ENCODE measurements at regions not wholly inside any gene's neighbourhood (a gene's known extent, or its start where the extent isn't known, plus 50 kb on each side); places are given as distances from the start of the nearest gene placed in this dataset.

- Mint-ChIP-seq H3K9me3 (ENCODE audit: unreplicated experiment) (no peaks in the 10 kb centered on the region), H3K27ac (ENCODE audit: unreplicated experiment) (no peak overlapping the region), H3K27me3 (ENCODE audit: unreplicated experiment) (no peaks in the 10 kb centered on the region), H3K4me3 (ENCODE audit: unreplicated experiment) (no peak overlapping the region), H3K36me3 (ENCODE audit: unreplicated experiment) (no peaks in the 10 kb centered on the region), H3K4me1 (ENCODE audit: unreplicated experiment) (peaks cover 13% of the 10 kb centered on the region)
- no peak for TF ChIP-seq CTCF (IDR thresholded peaks at IDR 0.05)
- DNase-seq (ENCODE audit: extremely low spot score, unreplicated experiment), result no peak
These were observed 334.6 kb downstream of the FOXO1 start for GRCh38 chr13:40331802-40332201.

DNA sequence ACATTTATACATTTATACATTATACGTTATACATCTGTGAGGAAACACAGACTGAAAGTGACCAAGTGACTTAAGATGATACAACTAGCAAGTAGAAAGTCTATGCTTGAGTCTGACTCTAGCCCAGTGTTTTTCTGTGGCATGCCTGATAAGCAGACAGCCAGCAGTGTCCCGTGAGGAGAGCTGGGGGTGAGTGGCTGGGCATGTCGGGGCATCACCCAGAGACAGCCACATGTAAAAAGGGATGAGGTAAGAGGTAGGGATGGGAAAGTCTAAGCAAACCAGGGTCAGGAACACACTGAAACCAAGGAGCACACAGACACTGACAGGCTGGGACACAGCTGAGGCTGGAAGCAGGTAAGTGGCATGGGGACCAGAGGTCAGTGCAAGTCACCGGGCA, 333.2 kb downstream of the FOXO1 start:
- Mint-ChIP-seq H3K36me3 (ENCODE audit: unreplicated experiment) (no peaks in the 10 kb centered on the region), H3K9me3 (ENCODE audit: unreplicated experiment) (no peaks in the 10 kb centered on the region), H3K4me3 (ENCODE audit: unreplicated experiment) (no peak overlapping the region), H3K4me1 (ENCODE audit: unreplicated experiment) (peaks cover 13% of the 10 kb centered on the region), H3K27ac (ENCODE audit: unreplicated experiment) (no peak overlapping the region), H3K27me3 (ENCODE audit: unreplicated experiment) (no peaks in the 10 kb centered on the region)
- no peak for TF ChIP-seq CTCF (IDR thresholded peaks at IDR 0.05)
- no peak for DNase-seq (ENCODE audit: extremely low spot score, unreplicated experiment)

GRCh38 chr13:40334031-40334430, 332.4 kb downstream of the FOXO1 start:
- no peak for TF ChIP-seq CTCF (IDR thresholded peaks at IDR 0.05)
- Mint-ChIP-seq H3K4me3 (ENCODE audit: unreplicated experiment) (no peak overlapping the region), H3K27me3 (ENCODE audit: unreplicated experiment) (no peaks in the 10 kb centered on the region), H3K4me1 (ENCODE audit: unreplicated experiment) (peaks cover 13% of the 10 kb centered on the region), H3K27ac (ENCODE audit: unreplicated experiment) (no peak overlapping the region), H3K9me3 (ENCODE audit: unreplicated experiment) (no peaks in the 10 kb centered on the region), H3K36me3 (ENCODE audit: unreplicated experiment) (no peaks in the 10 kb centered on the region)
- no peak for DNase-seq (ENCODE audit: extremely low spot score, unreplicated experiment)

DNA sequence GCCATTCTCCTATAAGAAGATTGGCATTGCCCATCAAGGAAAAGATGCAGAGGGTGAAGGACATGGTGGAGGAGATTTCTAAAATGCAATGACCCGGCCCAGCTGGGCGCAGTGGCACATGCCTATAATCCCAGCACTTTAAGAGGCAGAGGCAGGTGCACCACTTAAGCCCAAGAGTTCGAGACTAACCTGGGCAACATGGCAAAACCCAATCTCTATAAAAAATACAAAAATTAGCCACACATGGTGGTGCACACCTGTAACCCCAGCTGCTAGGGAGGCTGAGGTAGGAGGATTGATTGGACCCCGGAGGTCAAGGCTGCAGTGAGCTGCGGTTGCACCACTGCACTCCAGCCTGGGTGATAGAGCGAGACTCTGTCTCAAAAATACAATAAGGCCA, 331.8 kb downstream of the FOXO1 start:
- TF ChIP-seq CTCF (IDR thresholded peaks at IDR 0.05), result no peak
- DNase-seq (ENCODE audit: extremely low spot score, unreplicated experiment), result no peak
- no peak overlapping the region for H3K4me3 Mint-ChIP-seq (ENCODE audit: unreplicated experiment)
- H3K27me3 Mint-ChIP-seq (ENCODE audit: unreplicated experiment), result no peaks in the 10 kb centered on the region
- H3K27ac Mint-ChIP-seq (ENCODE audit: unreplicated experiment), result no peak overlapping the region
- peaks cover 10% of the 10 kb centered on the region for H3K4me1 Mint-ChIP-seq (ENCODE audit: unreplicated experiment)
- no peaks in the 10 kb centered on the region for H3K9me3 Mint-ChIP-seq (ENCODE audit: unreplicated experiment)
- H3K36me3 Mint-ChIP-seq (ENCODE audit: unreplicated experiment), result no peaks in the 10 kb centered on the region

- no peaks in the 10 kb centered on the region for H3K36me3 Mint-ChIP-seq (ENCODE audit: unreplicated experiment)
- H3K4me1 Mint-ChIP-seq (ENCODE audit: unreplicated experiment), result peaks cover 22% of the 10 kb centered on the region
- no peak overlapping the region for H3K4me3 Mint-ChIP-seq (ENCODE audit: unreplicated experiment)
These were observed 329.9 kb downstream of the FOXO1 start for GRCh38 chr13:40336228-40337221.

More at GRCh38 chr13:40336228-40337221, 329.9 kb downstream of the FOXO1 start:
- no peaks in the 10 kb centered on the region for H3K27me3 Mint-ChIP-seq (ENCODE audit: unreplicated experiment)
- TF ChIP-seq CTCF (IDR thresholded peaks at IDR 0.05), result no peak
- no peak for DNase-seq (ENCODE audit: extremely low spot score, unreplicated experiment)
- H3K9me3 Mint-ChIP-seq (ENCODE audit: unreplicated experiment), result no peaks in the 10 kb centered on the region
- H3K27ac Mint-ChIP-seq (ENCODE audit: unreplicated experiment), result no peak overlapping the region
